Calu3 (cell line): ENCODE measurements at regions not wholly inside any gene's neighbourhood (a gene's known extent, or its start where the extent isn't known, plus 50 kb on each side); places are given as distances from the start of the nearest gene placed in this dataset.

ENCODE experiments used
- BruUV-seq: library from RNA; stranded (reverse); fragments of 400-500 nt; replicated peaks from 2 replicates; lab custom pipeline; 2021; lab: Mats Ljungman, UMichigan
- CTCF ChIA-PET: fragments of 300-600 bp; sonication (Branson Sonifier 250); formaldehyde crosslinking; loops from one replicate; lab custom pipeline; 2022; ENCODE audit warnings: antibody characterized with exemption; lab: Charles Lee
- DNase-seq: peaks from one replicate; pipeline ENCODE4 v3.0.0; 2022
- H3K27ac Mint-ChIP-seq: one replicate; pipeline ENCODE4 v1.8.0; 2022; ENCODE audit warnings: mixed read lengths; ENCODE audit not compliant: unreplicated experiment
- H3K27me3 Mint-ChIP-seq: one replicate; pipeline ENCODE4 v1.8.0; 2022; ENCODE audit warnings: mixed read lengths; ENCODE audit not compliant: unreplicated experiment
- H3K36me3 Mint-ChIP-seq: one replicate; pipeline ENCODE4 v1.8.0; 2022; ENCODE audit warnings: mild to moderate bottlenecking, moderate library complexity, mixed read lengths; ENCODE audit not compliant: insufficient read depth, unreplicated experiment
- H3K4me1 Mint-ChIP-seq: one replicate; pipeline ENCODE4 v1.8.0; 2022; ENCODE audit warnings: mild to moderate bottlenecking, low read depth, mixed read lengths; ENCODE audit not compliant: unreplicated experiment
- H3K4me3 Mint-ChIP-seq: one replicate; pipeline ENCODE4 v1.8.0; 2022; ENCODE audit warnings: mild to moderate bottlenecking, low read depth, moderate library complexity, mixed read lengths; ENCODE audit not compliant: unreplicated experiment
- H3K9me3 Mint-ChIP-seq: one replicate; pipeline ENCODE4 v1.8.0; 2022; ENCODE audit warnings: low read depth, mixed read lengths; ENCODE audit not compliant: unreplicated experiment
- intact Hi-C: fragments of 100-400 bp; cut with micrococcal nuclease; formaldehyde crosslinking; loops from one replicate; pipeline ENCODE4 v1.10.0; 2022; ENCODE audit not compliant: unreplicated experiment
- TF ChIP-seq, protein P1 (sequence below): fragments of 200-600 bp; IDR thresholded peaks from one replicate; pipeline ENCODE4 v1.8.0; 2022; ENCODE audit warnings: antibody characterized with exemption; ENCODE audit not compliant: unreplicated experiment

DNA sequence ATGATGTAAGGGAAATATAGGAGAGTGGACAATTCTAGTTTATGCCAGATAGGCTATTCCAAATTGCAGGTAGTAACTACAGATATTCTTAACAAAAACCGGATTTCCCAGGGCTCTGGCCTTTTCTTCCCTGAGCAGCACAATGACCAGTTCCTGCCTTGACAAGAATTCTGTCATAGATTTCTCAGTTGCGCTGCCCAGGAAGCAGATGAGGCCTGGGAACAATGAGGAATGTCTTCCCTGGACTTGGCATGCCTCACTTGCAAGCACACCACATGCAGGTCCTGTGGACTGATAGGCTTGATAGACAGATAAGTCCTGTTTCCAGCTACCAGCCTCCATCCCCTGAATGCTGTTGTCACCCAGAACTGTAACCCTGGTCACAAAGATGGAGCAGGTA, 174.5 kb upstream of the PRSS58 start:
- H3K27me3 Mint-ChIP-seq, result peaks cover 54% of the 10 kb centered on the region
- CTCF ChIA-PET, result no interaction called here
- H3K36me3 Mint-ChIP-seq, result no peaks in the 10 kb centered on the region
- no peak for DNase-seq
- H3K4me3 Mint-ChIP-seq, result no peak overlapping the region
- no TSS peak for BruUV-seq
- H3K9me3 Mint-ChIP-seq, result no peaks in the 10 kb centered on the region
- TF ChIP-seq, protein P1, sequence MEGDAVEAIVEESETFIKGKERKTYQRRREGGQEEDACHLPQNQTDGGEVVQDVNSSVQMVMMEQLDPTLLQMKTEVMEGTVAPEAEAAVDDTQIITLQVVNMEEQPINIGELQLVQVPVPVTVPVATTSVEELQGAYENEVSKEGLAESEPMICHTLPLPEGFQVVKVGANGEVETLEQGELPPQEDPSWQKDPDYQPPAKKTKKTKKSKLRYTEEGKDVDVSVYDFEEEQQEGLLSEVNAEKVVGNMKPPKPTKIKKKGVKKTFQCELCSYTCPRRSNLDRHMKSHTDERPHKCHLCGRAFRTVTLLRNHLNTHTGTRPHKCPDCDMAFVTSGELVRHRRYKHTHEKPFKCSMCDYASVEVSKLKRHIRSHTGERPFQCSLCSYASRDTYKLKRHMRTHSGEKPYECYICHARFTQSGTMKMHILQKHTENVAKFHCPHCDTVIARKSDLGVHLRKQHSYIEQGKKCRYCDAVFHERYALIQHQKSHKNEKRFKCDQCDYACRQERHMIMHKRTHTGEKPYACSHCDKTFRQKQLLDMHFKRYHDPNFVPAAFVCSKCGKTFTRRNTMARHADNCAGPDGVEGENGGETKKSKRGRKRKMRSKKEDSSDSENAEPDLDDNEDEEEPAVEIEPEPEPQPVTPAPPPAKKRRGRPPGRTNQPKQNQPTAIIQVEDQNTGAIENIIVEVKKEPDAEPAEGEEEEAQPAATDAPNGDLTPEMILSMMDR, result no peak
- H3K27ac Mint-ChIP-seq, result no peak overlapping the region
- H3K4me1 Mint-ChIP-seq, result no peaks in the 10 kb centered on the region
- intact Hi-C loops, result no loop called here

DNA sequence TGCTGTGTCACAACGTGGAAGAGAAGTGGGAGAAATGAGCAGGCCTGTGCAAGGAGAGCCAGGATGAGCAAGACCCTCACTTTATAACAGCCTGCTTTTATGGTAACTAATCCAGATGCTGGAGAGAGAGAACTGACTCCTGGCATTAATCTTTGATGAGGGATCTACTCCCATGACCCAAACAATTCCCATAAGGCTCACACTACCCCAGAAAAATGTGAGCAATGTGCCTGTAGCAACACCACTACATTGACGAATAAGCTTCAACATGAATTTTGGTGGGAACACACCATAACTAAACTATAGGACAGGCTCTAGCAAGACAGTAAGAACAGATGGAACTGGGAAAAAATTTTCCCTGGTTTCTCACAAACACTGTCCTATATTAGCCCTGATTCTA, 173.6 kb upstream of the PRSS58 start:
- Mint-ChIP-seq H3K4me1 (no peaks in the 10 kb centered on the region), H3K4me3 (no peak overlapping the region), H3K27me3 (peaks cover 51% of the 10 kb centered on the region), H3K27ac (no peak overlapping the region), H3K9me3 (no peaks in the 10 kb centered on the region), H3K36me3 (no peaks in the 10 kb centered on the region)
- no TSS peak for BruUV-seq
- TF ChIP-seq, protein P1, result no peak
- no peak for DNase-seq
- intact Hi-C loops, result no loop called here
- CTCF ChIA-PET, result no interaction called here

DNA sequence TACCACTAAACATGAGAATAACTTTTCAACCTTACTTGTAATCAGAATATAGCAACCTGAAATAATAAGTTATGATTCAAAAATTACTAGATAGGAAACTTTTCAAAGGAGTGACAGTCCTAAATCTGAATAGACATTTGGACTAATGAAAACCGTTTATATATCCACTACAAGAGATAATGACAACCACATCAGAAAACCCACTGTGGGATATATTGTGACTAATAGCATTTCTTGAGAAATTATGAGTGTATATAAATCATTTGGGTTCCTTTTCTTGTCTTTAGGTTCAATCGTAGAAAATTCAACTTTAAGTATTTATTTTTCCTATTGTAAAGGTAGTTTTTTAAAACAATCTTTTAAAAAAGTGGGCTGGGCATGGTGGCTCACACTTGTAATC, 170.2 kb upstream of the PRSS58 start:
- BruUV-seq, result no TSS peak
- no peak overlapping the region for H3K4me3 Mint-ChIP-seq
- no peaks in the 10 kb centered on the region for H3K4me1 Mint-ChIP-seq
- H3K27me3 Mint-ChIP-seq, result peaks cover 48% of the 10 kb centered on the region
- intact Hi-C loops, result no loop called here
- H3K27ac Mint-ChIP-seq, result no peak overlapping the region
- no peak for DNase-seq
- H3K36me3 Mint-ChIP-seq, result no peaks in the 10 kb centered on the region
- no peaks in the 10 kb centered on the region for H3K9me3 Mint-ChIP-seq
- TF ChIP-seq, protein P1, result no peak
- CTCF ChIA-PET, result no interaction called here

DNA sequence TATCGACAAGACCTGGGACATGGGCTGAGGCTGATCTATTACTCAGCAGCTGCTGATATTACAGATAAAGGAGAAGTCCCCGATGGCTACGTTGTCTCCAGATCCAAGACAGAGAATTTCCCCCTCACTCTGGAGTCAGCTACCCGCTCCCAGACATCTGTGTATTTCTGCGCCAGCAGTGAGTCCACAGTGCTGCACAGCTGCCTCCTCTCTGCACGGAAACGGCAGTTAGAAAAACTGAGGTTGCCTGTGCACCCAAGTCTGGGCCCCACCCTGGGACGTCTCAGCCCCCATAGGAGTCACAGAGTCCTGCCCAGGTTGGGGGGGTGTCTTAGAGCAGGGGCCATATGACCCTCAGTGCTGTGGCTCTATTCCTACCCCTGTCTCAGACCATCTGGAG, 167.4 kb upstream of the PRSS58 start:
- H3K27me3 Mint-ChIP-seq, result peaks cover 41% of the 10 kb centered on the region
- DNase-seq, result no peak
- no peaks in the 10 kb centered on the region for H3K9me3 Mint-ChIP-seq
- no peak overlapping the region for H3K27ac Mint-ChIP-seq
- no peaks in the 10 kb centered on the region for H3K4me1 Mint-ChIP-seq
- CTCF ChIA-PET, result no interaction called here
- H3K36me3 Mint-ChIP-seq, result no peaks in the 10 kb centered on the region
- intact Hi-C loops, result no loop called here
- TF ChIP-seq, protein P1, result no peak
- BruUV-seq, result no TSS peak
- H3K4me3 Mint-ChIP-seq, result no peak overlapping the region
